AG10803 (cell line): ENCODE measurements at regions not wholly inside any gene's neighbourhood (a gene's known extent, or its start where the extent isn't known, plus 50 kb on each side); places are given as distances from the start of the nearest gene placed in this dataset.
"Not testable (repeated sequence)": the region's sequence is repeated elsewhere in the genome, so short reads cannot be mapped to it uniquely, and the experiment has no call there.

ENCODE experiments used
- DNase-seq: peaks from one replicate; pipeline ENCODE4 v3.0.0; 2010; ENCODE audit warnings: low read depth
- H3K4me3 ChIP-seq: 2 replicates; pipeline ENCODE4 v1.5.1; 2011; ENCODE audit warnings: mild to moderate bottlenecking, low read length, control low read depth
- CTCF ChIP-seq: conservative IDR thresholded peaks from 2 replicates; pipeline ENCODE4 v1.5.1; 2011; ENCODE audit warnings: mild to moderate bottlenecking, low read length, control low read depth, inconsistent platforms

GRCh38 chr10:25831080-25831479 is 102.9 kb upstream of the MYO3A start:
- no peak for TF ChIP-seq CTCF
- no peak overlapping the region for H3K4me3 ChIP-seq
- DNase-seq: no peak

- no peak for DNase-seq
- H3K4me3 ChIP-seq: no peak overlapping the region
- no peak for TF ChIP-seq CTCF
Observed at GRCh38 chr10:25839683-25840082, 94.3 kb upstream of the MYO3A start.

GRCh38 chr10:25840875-25841274 is 93.2 kb upstream of the MYO3A start:
- not testable (repeated sequence) for H3K4me3 ChIP-seq

GRCh38 chr10:25842146-25842545 is 91.9 kb upstream of the MYO3A start:
- TF ChIP-seq CTCF: no peak
- H3K4me3 ChIP-seq: no peak overlapping the region
- DNase-seq: no peak

More at GRCh38 chr10:25840875-25841274, 93.2 kb upstream of the MYO3A start:
- DNase-seq: not testable (repeated sequence)

- no peak for DNase-seq
- no peak for TF ChIP-seq CTCF
Observed at GRCh38 chr10:25843551-25844170, 90.4 kb upstream of the MYO3A start.

GRCh38 chr10:25844716-25845115 is 89.3 kb upstream of the MYO3A start:
- not testable (repeated sequence) for H3K4me3 ChIP-seq, DNase-seq

More at GRCh38 chr10:25843551-25844170, 90.4 kb upstream of the MYO3A start:
- no peak overlapping the region for H3K4me3 ChIP-seq

- no peak overlapping the region for H3K4me3 ChIP-seq
- no peak for TF ChIP-seq CTCF
- no peak for DNase-seq
Observed at GRCh38 chr10:25849268-25849667, 84.8 kb upstream of the MYO3A start.

GRCh38 chr10:25849988-25850387 is 84.0 kb upstream of the MYO3A start:
- TF ChIP-seq CTCF: no peak
- H3K4me3 ChIP-seq: no peak overlapping the region
- DNase-seq: no peak
